Stimulated activated naive CD4-positive, alpha-beta T cell (primary cell): ENCODE measurements at regions not wholly inside any gene's neighbourhood (a gene's known extent, or its start where the extent isn't known, plus 50 kb on each side); places are given as distances from the start of the nearest gene placed in this dataset.
"Not testable (repeated sequence)": the region's sequence is repeated elsewhere in the genome, so short reads cannot be mapped to it uniquely, and the experiment has no call there.

Experiments used
- DNase-seq, 6 experiments: peaks; one replicate each; lab custom pipeline; 2025; lab: John Stamatoyannopoulos, UW

- DNase-seq = not testable (repeated sequence)
These were observed 53.4 kb downstream of the AHSP start for GRCh38 chr16:31581065-31581464.

GRCh38 chr16:31601737-31602384 lies 74.2 kb downstream of the AHSP start:
- not testable (repeated sequence) for DNase-seq

DNA sequence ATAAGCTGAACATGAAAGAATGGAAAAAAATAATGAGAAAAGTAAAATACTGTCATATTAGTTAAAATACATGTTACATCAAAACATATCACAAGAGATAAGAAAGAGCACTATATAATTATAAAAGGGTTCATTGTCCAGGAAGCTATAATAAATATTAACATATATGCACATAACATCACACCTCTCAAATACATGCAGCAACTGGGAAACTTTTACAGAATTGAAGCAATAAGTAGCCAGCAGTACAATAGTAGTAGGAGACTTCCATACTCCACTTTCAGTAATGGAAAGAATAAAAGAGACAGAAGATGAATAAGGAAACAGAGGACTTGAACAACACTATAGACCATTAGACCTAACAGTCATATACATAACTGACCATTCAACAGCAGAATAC lies 90.4 kb downstream of the AHSP start:
- no peak for DNase-seq

- DNase-seq = no peak
These were observed 108.7 kb downstream of the AHSP start for GRCh38 chr16:31636433-31636832.

DNA sequence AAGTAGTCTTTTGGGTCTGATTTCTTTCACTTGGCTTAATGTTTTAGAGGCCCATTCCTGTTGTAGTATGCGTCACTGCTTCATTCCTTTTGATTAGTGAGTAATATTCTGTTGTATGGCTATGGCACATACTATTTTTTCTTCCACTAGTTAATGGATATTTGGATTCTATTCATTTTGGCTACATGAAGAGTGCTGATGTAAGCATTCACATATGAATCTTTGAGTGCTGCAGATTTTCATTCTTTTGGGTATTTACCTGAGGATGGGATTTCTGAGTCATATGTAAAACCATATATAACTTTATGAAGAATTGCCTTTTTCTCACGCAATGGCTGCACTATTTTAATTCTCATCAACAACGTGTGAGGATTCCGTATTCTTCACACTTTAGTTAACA lies 113.6 kb downstream of the AHSP start:
- DNase-seq = no peak

GRCh38 chr16:31655674-31656073 lies 128.0 kb downstream of the AHSP start:
- not testable (repeated sequence) for DNase-seq

DNA sequence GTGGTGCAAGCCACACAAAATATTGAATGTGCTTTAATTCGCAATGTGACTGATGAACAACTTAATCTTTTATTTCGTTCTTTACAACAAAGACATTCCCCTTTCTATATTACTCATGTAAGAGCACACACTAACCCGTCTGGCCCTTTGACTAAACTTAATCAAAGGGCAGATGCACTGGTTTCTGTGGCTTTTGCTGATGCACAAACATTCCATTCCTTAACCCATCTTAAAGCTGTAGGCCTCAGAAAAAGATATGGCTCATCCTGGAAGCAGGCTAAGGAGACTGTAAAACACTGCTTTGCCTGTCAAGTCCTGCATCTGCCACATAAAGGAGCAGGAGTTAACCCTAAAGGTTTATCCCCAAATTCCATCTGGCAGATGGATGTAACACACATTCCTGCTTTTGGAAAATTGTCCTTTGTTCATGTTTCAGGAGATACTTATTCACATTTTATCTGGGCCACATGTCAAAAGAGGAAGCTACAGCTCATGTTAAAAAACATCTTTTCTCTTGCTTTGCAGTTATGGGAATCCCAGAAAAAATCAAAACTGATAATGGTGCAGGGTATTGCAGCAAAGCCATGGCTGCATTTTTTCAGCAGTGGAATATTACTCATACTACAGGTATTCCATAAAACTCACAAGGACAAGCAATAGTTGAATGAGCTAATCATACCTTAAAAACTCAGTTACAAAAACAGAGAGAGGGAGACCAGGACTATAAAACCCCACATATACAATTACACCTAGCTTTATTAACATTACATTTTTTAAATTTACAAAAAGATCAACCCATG lies 137.2 kb downstream of the AHSP start:
- no peak for DNase-seq

DNA sequence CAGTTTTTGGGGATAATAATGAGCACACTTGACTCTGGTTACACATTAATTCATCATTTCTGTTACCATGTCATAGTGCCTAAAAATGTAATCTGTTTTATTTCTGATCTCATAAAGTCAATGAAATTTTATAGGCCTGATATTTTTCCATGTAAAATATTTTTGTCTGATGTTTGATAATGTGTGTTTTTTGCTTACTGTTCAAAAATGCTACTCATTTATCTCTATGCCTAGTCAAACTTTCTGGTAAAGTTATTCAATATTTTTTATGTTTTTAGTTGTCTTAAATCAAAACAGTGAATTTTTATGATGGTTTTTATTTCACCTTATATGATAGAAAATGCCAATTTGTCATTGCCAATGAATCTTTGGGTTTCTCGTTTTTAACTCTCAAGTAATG lies 147.0 kb downstream of the AHSP start:
- DNase-seq = no peak

GRCh38 chr16:31676731-31677130 lies 149.0 kb downstream of the AHSP start:
- DNase-seq = no peak

DNA sequence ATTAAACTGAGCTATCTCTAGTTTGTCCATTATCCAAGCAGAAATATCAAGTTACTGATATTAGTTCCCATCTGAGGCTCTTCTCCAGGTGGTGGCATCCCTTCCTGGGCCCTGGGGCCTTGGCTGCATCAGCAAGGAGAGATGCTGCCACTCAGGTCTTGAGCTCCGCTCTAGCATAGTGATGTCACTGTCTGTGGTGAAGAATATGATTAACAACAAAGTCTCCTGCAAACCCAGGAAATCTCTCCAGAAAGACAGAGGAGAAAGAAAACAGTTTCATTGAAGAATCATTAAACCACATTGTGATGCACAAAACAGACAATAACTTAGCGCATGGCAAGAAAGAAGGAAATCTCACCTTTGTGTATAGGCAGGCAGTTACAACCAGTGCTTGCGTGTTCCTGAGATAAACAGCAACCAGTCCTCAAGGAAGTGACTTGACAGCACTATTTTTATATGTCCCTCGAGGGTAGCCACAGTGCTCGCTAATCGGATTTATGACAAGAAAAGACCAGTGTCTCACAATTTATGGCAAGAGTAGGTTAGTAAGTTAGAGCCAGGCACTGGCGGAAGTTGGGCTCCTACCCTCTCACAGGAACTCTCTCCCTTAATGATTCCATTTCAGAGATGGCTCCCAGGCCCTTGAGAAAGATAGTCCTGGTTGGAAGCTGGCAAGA lies 151.1 kb downstream of the AHSP start:
- no peak for DNase-seq

- not testable (repeated sequence) for DNase-seq
These were observed 161.6 kb downstream of the AHSP start for GRCh38 chr16:31689331-31689730.

DNA sequence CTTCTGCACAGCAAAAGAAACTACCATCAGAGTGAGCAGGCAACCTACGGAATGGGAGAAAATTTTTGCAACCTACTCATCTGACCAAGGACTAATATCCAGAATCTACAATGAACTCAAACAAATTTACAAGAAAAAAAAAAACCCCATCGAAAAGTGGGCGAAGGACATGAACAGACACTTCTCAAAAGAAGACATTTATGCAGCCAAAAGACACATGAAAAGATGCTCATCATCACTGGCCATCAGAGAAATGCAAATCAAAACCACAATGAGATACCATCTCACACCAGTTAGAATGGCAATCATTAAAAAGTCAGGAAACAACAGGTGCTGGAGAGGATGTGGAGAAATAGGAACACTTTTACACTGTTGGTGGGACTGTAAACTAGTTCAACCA lies 164.6 kb downstream of the AHSP start:
- DNase-seq = not testable (repeated sequence)

- DNase-seq = no peak
These were observed 166.0 kb downstream of the AHSP start for GRCh38 chr16:31693733-31694132.

- no peak for DNase-seq
These were observed 166.8 kb downstream of the AHSP start for GRCh38 chr16:31694461-31694860.

GRCh38 chr16:31695667-31696066 lies 168.0 kb downstream of the AHSP start:
- DNase-seq = peak in 5 of 6 experiments; percentile 50 to 86 (median 81)

DNA sequence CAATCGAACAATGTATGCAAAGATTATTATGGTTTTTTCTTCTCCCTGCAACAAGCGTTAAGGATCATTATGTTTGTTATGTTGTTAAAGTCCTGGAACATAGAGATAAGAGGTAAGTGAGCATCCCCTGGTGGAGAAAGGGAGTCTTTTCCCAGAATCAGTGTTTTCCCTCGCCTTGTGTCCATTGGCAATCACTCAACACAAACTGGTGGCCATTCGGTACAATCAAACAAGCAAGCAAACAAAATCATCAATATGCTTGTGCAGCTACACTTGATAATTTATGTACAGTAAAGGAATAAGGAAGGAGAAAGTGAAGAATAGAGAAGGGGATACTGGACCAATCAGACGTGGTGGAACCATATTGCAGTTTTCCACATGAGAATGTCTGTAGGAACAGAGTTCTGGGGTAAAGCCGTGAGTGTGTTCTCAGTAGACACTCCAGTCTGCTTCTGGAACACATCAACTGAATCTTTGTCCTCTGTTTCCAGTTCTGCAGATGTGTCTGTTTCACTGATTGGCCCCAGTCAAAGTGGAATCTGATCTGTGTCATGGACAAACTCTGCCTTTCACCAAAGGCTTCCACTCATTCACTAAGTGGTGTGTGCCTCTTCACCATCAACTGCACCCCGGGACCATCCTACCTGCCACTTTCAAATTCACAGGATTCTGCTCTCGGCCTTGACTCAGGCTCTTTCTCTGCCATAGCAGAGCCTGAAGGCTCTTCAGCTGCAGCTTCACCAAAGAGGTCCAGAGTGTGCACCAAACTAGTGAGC lies 169.5 kb downstream of the AHSP start:
- DNase-seq = no peak

DNA sequence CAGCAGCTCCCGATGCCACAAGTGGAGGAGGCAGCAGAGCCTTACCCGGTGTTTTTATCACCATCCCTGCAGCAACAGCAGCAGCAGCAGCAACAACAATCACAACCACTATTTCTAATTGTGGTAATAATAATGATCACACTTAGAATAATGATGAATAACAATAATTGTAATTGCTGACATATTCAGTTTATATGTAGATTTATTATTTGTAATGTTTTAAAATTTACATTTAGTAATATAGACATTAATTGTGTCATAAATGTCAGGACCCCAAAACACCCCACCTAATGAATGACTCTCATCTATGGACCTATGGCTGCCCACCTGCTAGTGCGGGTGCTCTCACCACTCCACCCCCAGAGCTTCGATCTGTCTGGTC lies 170.0 kb downstream of the AHSP start:
- no peak for DNase-seq

DNA sequence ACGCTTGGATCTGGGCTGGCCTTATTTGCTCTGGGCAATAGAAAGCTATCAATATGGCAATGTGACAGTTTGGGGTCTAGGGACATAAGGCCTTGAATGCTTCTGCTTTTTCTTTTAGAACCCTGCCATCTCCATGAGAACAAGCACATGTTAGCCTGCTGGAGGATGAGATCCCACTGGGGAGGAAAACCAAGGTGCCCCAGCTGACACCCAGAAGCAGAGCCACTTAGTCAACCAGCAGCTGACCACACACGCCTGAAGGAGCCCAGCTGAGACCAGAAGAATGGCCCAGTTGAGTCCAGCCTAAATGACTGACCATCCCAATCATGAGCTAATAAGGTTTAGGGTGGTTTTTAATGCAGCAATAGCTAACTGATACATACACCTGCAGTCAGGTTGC lies 171.2 kb downstream of the AHSP start:
- no peak for DNase-seq

- DNase-seq = no peak
These were observed 171.9 kb downstream of the AHSP start for GRCh38 chr16:31699601-31700000.

GRCh38 chr16:31700200-31700529 lies 172.5 kb downstream of the AHSP start:
- DNase-seq = no peak

DNA sequence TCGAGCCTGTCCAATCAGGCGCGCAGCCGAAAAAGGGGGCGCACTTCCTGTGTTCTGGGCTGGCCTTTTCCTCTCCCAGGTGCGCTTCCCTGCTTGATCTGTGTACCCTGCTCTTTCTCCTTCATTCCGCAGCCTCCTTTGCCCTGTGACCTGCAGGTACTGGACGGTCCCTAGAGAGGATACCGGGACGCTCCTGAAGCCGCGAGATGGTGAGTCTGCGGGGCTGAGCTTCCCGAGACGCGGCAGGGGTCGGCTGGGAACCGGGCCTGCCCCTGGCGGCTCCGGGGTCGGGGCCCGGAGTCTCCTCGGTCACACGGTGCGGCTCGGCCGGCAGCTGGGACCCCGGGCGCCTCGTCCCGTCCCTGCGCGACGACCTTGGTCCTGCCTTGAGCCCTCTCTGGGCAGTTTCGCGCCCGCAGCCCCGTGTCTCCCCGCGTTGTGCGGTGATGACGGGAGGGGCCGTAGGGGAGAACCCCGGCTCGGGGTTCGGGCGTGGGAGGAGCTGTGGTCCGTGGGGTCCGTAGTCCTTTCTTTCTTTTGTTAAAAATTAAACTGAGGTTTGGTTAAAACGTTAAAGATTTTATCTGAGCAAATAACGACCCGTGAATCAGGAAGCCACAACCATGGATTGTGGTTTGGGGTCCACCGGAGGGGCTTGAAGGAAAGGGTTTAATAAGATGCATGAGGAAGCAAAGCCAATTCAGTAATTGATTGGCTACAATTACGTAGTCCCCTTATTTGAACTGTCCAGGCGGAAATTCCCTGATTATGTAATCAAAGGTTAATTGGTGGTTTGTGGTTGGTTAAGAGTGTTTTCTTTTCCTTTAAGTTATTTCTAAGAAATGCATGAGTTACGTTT lies 172.8 kb upstream of the ZNF267 start:
- DNase-seq = peak; percentile 70 to 83 (median 80)
